OCI-LY7 (cell line): ENCODE measurements at regions not wholly inside any gene's neighbourhood (a gene's known extent, or its start where the extent isn't known, plus 50 kb on each side); places are given as distances from the start of the nearest gene placed in this dataset.

Experiments
- EZH2phosphoT487 ChIP-seq: fragments of 200-600 bp; sonication (generic); IDR thresholded peaks from 2 replicates; pipeline ENCODE4 v1.6.1; 2018; ENCODE audit warnings: low read depth, borderline replicate concordance, mild to moderate bottlenecking, mixed run types, antibody characterized with exemption, low read length, moderate library complexity, mixed read lengths
- TF ChIP-seq, protein P1 (sequence below): fragments of 200-600 bp; sonication (generic); conservative IDR thresholded peaks from 2 replicates; pipeline ENCODE4 v1.5.1; 2014; ENCODE audit warnings: mild to moderate bottlenecking, antibody characterized with exemption, low read length, moderate library complexity, mixed read lengths

DNA sequence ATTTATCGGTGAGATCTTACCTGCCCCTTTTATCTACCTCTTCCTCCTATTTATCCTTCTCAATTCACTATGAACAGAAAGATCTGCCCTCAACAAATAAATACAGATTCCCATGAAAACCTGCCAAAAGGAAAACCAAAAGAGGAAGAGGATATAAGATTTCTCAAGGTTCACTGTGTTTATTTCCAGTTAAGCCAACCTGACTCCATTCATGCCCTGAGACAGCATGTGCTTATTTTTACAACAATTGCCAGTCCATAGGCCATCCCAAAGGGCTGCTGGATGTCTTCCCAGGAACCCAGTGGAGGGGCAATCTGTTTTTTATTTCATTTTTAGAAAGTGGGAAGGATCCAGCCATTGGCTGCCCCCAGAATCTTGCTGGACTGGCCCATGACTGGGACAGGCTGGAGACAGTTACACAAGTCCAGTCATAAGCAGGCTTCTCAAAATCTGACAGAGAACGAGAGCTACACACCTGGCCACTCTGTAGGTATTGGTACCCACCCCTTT, 209.1 kb downstream of the IRS2 start:
- TF ChIP-seq, protein P1, sequence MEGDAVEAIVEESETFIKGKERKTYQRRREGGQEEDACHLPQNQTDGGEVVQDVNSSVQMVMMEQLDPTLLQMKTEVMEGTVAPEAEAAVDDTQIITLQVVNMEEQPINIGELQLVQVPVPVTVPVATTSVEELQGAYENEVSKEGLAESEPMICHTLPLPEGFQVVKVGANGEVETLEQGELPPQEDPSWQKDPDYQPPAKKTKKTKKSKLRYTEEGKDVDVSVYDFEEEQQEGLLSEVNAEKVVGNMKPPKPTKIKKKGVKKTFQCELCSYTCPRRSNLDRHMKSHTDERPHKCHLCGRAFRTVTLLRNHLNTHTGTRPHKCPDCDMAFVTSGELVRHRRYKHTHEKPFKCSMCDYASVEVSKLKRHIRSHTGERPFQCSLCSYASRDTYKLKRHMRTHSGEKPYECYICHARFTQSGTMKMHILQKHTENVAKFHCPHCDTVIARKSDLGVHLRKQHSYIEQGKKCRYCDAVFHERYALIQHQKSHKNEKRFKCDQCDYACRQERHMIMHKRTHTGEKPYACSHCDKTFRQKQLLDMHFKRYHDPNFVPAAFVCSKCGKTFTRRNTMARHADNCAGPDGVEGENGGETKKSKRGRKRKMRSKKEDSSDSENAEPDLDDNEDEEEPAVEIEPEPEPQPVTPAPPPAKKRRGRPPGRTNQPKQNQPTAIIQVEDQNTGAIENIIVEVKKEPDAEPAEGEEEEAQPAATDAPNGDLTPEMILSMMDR: no peak
- no peak for TF ChIP-seq EZH2phosphoT487
